ENCODE measurements at regions not wholly inside any gene's neighbourhood (a gene's known extent, or its start where the extent isn't known, plus 50 kb on each side); places are given as distances from the start of the nearest gene placed in this dataset.

- no peak for ATAC-seq
- Histone ChIP-seq H3K36me3 (no peaks in the 10 kb centered on the region), H3K4me3 (no peak overlapping the region), H3K4me1 (no peaks in the 10 kb centered on the region), H3K27ac (no peak overlapping the region), H3K9me3 (no peaks in the 10 kb centered on the region), H3K27me3 (no peaks in the 10 kb centered on the region)
- in situ Hi-C loops (cut with MboI; ENCODE audit: low sequenced_read_pairs in 4 of 4) (no loop called here), intact Hi-C loops (cut with DNase I; ENCODE audit: low total_unique reads) (no loop called here)
- no peak for DNase-seq
- no peak for TF ChIP-seq POLR2A (IDR thresholded peaks at IDR 0.05)
- no peak for TF ChIP-seq CTCF (IDR thresholded peaks at IDR 0.05 in 4 of 5, conservative IDR thresholded peaks at IDR 0.05 in 1 of 5)
These were observed 805.7 kb downstream of the METTL15 start for GRCh38 chr11:28913883-28914282.

GRCh38 chr11:28911829-28912228, 803.6 kb downstream of the METTL15 start:
- TF ChIP-seq CTCF (IDR thresholded peaks at IDR 0.05 in 4 of 5, conservative IDR thresholded peaks at IDR 0.05 in 1 of 5) (no peak), POLR2A (IDR thresholded peaks at IDR 0.05) (no peak)
- Histone ChIP-seq H3K4me1 (no peaks in the 10 kb centered on the region), H3K27me3 (no peaks in the 10 kb centered on the region), H3K27ac (no peak overlapping the region), H3K4me3 (no peak overlapping the region), H3K9me3 (no peaks in the 10 kb centered on the region), H3K36me3 (no peaks in the 10 kb centered on the region)
- in situ Hi-C loops (cut with MboI; ENCODE audit: low sequenced_read_pairs in 4 of 4) (no loop called here), intact Hi-C loops (cut with DNase I; ENCODE audit: low total_unique reads) (no loop called here)
- ATAC-seq = no peak
- no peak for DNase-seq

- in situ Hi-C loops (cut with MboI; ENCODE audit: low sequenced_read_pairs in 4 of 4) (no loop called here), intact Hi-C loops (cut with DNase I; ENCODE audit: low total_unique reads) (no loop called here)
- no peaks in the 10 kb centered on the region for H3K4me1 ChIP-seq
- H3K27ac ChIP-seq = no peak overlapping the region
- no peaks in the 10 kb centered on the region for H3K27me3 ChIP-seq
- no peaks in the 10 kb centered on the region for H3K36me3 ChIP-seq
- ATAC-seq = no peak
- TF ChIP-seq CTCF (IDR thresholded peaks at IDR 0.05 in 4 of 5, conservative IDR thresholded peaks at IDR 0.05 in 1 of 5) (no peak), POLR2A (IDR thresholded peaks at IDR 0.05) (no peak)
- no peak overlapping the region for H3K4me3 ChIP-seq
- H3K9me3 ChIP-seq = no peaks in the 10 kb centered on the region
- DNase-seq = no peak
These were observed 802.7 kb downstream of the METTL15 start for GRCh38 chr11:28910926-28911325.

- in situ Hi-C loops (cut with MboI; ENCODE audit: low sequenced_read_pairs in 4 of 4) (no loop called here), intact Hi-C loops (cut with DNase I; ENCODE audit: low total_unique reads) (no loop called here)
- Histone ChIP-seq H3K27me3 (no peaks in the 10 kb centered on the region), H3K4me1 (no peaks in the 10 kb centered on the region), H3K27ac (no peak overlapping the region), H3K4me3 (no peak overlapping the region), H3K36me3 (no peaks in the 10 kb centered on the region), H3K9me3 (no peaks in the 10 kb centered on the region)
- TF ChIP-seq POLR2A (IDR thresholded peaks at IDR 0.05) (no peak), CTCF (IDR thresholded peaks at IDR 0.05 in 4 of 5, conservative IDR thresholded peaks at IDR 0.05 in 1 of 5) (no peak)
- DNase-seq = no peak
- no peak for ATAC-seq
These were observed 795.5 kb downstream of the METTL15 start for GRCh38 chr11:28903716-28904115.

- in situ Hi-C loops (cut with MboI; ENCODE audit: low sequenced_read_pairs in 4 of 4) (no loop called here), intact Hi-C loops (cut with DNase I; ENCODE audit: low total_unique reads) (no loop called here)
- no peak for DNase-seq
- Histone ChIP-seq H3K4me1 (no peaks in the 10 kb centered on the region), H3K27ac (no peak overlapping the region), H3K9me3 (no peaks in the 10 kb centered on the region), H3K27me3 (no peaks in the 10 kb centered on the region), H3K4me3 (no peak overlapping the region), H3K36me3 (no peaks in the 10 kb centered on the region)
- ATAC-seq = no peak
- TF ChIP-seq CTCF (IDR thresholded peaks at IDR 0.05 in 4 of 5, conservative IDR thresholded peaks at IDR 0.05 in 1 of 5) (no peak), POLR2A (IDR thresholded peaks at IDR 0.05) (no peak)
These were observed 792.2 kb downstream of the METTL15 start for GRCh38 chr11:28900427-28900826.
